ENCODE measurements at regions not wholly inside any gene's neighbourhood (a gene's known extent, or its start where the extent isn't known, plus 50 kb on each side); places are given as distances from the start of the nearest gene placed in this dataset.

- DNase-seq (ENCODE audit: low spot score, unreplicated experiment), result no peak
- H3K36me3 Mint-ChIP-seq (ENCODE audit: insufficient read depth), result no peaks in the 10 kb centered on the region
- TF ChIP-seq, protein P1, sequence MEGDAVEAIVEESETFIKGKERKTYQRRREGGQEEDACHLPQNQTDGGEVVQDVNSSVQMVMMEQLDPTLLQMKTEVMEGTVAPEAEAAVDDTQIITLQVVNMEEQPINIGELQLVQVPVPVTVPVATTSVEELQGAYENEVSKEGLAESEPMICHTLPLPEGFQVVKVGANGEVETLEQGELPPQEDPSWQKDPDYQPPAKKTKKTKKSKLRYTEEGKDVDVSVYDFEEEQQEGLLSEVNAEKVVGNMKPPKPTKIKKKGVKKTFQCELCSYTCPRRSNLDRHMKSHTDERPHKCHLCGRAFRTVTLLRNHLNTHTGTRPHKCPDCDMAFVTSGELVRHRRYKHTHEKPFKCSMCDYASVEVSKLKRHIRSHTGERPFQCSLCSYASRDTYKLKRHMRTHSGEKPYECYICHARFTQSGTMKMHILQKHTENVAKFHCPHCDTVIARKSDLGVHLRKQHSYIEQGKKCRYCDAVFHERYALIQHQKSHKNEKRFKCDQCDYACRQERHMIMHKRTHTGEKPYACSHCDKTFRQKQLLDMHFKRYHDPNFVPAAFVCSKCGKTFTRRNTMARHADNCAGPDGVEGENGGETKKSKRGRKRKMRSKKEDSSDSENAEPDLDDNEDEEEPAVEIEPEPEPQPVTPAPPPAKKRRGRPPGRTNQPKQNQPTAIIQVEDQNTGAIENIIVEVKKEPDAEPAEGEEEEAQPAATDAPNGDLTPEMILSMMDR (IDR thresholded peaks at IDR 0.05; ENCODE audit: unreplicated experiment), result no peak
- H3K4me3 Mint-ChIP-seq (ENCODE audit: low read depth), result no peak overlapping the region
- H3K27ac Mint-ChIP-seq, result peak overlapping the region; percentile 46
- peaks cover 40% of the 10 kb centered on the region for H3K4me1 Mint-ChIP-seq (ENCODE audit: low read depth)
- H3K9me3 Mint-ChIP-seq (ENCODE audit: low read depth), result peaks cover 6% of the 10 kb centered on the region
- H3K27me3 Mint-ChIP-seq, result no peaks in the 10 kb centered on the region
Measured at GRCh38 chr2:128536925-128537620, 218.4 kb upstream of the HS6ST1 start.

DNA sequence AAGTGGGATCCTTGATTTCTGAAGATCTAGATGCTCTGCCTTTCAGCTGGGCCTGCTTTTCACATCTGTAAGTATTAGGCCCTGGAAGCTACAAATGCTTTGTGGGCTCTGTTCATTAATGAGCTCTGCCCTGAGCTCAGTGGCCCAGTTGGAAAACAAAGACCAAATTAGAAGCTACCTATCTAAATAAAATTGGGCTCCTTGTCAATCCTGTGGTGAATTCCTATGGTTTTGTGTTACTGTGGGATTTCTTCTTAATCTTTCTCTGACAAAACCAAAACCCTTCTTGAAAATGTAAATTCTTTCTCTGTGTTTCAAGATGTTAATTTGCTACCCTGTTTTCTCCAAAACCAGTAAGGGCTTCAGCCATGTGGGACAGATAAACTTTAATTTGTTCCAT, 219.0 kb upstream of the HS6ST1 start:
- TF ChIP-seq, protein P1 (IDR thresholded peaks at IDR 0.05; ENCODE audit: unreplicated experiment), result no peak
- H3K4me1 Mint-ChIP-seq (ENCODE audit: low read depth), result peaks cover 36% of the 10 kb centered on the region
- no peak overlapping the region for H3K4me3 Mint-ChIP-seq (ENCODE audit: low read depth)
- H3K36me3 Mint-ChIP-seq (ENCODE audit: insufficient read depth), result no peaks in the 10 kb centered on the region
- peaks cover 6% of the 10 kb centered on the region for H3K9me3 Mint-ChIP-seq (ENCODE audit: low read depth)
- no peaks in the 10 kb centered on the region for H3K27me3 Mint-ChIP-seq
- no peak for DNase-seq (ENCODE audit: low spot score, unreplicated experiment)
- no peak overlapping the region for H3K27ac Mint-ChIP-seq

- H3K27me3 Mint-ChIP-seq, result peaks cover 6% of the 10 kb centered on the region
- H3K9me3 Mint-ChIP-seq (ENCODE audit: low read depth), result peaks cover 6% of the 10 kb centered on the region
- H3K27ac Mint-ChIP-seq, result no peak overlapping the region
- no peak for DNase-seq (ENCODE audit: low spot score, unreplicated experiment)
- H3K4me1 Mint-ChIP-seq (ENCODE audit: low read depth), result peaks cover 29% of the 10 kb centered on the region
- TF ChIP-seq, protein P1 (IDR thresholded peaks at IDR 0.05; ENCODE audit: unreplicated experiment), result no peak
- H3K36me3 Mint-ChIP-seq (ENCODE audit: insufficient read depth), result no peaks in the 10 kb centered on the region
- H3K4me3 Mint-ChIP-seq (ENCODE audit: low read depth), result no peak overlapping the region
Measured at GRCh38 chr2:128538396-128538795, 219.7 kb upstream of the HS6ST1 start.

- Mint-ChIP-seq H3K27me3 (peaks cover 20% of the 10 kb centered on the region), H3K36me3 (ENCODE audit: insufficient read depth) (no peaks in the 10 kb centered on the region), H3K9me3 (ENCODE audit: low read depth) (peaks cover 6% of the 10 kb centered on the region), H3K4me1 (ENCODE audit: low read depth) (peaks cover 9% of the 10 kb centered on the region), H3K4me3 (ENCODE audit: low read depth) (no peak overlapping the region), H3K27ac (no peak overlapping the region)
- TF ChIP-seq, protein P1 (IDR thresholded peaks at IDR 0.05; ENCODE audit: unreplicated experiment), result no peak
- no peak for DNase-seq (ENCODE audit: low spot score, unreplicated experiment)
Measured at GRCh38 chr2:128540670-128541069, 222.0 kb upstream of the HS6ST1 start.

DNA sequence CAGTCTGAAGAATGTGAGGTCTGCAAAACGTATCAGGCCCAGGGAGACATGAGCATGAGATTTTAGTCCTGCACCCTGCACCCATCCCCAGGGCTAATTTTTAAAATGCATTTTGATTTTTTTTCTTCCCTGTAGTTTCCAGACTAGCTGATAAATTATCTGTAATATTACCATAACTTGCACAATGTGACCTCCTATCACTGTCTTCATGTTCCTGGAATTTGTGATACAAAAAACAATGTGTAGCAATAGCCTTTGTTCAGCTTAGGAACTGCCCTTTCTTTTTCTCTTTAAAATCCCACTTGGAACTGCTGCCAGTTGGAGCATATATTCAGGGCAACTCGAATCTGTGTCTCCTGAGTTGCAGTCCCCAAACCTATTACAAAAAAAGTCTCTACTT, 222.8 kb upstream of the HS6ST1 start:
- Mint-ChIP-seq H3K4me3 (ENCODE audit: low read depth) (no peak overlapping the region), H3K9me3 (ENCODE audit: low read depth) (peaks cover 6% of the 10 kb centered on the region), H3K27ac (no peak overlapping the region), H3K36me3 (ENCODE audit: insufficient read depth) (no peaks in the 10 kb centered on the region), H3K4me1 (ENCODE audit: low read depth) (peaks cover 7% of the 10 kb centered on the region), H3K27me3 (peaks cover 20% of the 10 kb centered on the region)
- TF ChIP-seq, protein P1 (IDR thresholded peaks at IDR 0.05; ENCODE audit: unreplicated experiment), result no peak
- no peak for DNase-seq (ENCODE audit: low spot score, unreplicated experiment)
